HG02759 (cell line): ENCODE measurements at regions not wholly inside any gene's neighbourhood (a gene's known extent, or its start where the extent isn't known, plus 50 kb on each side); places are given as distances from the start of the nearest gene placed in this dataset.
"Not testable (repeated sequence)": the region's sequence is repeated elsewhere in the genome, so short reads cannot be mapped to it uniquely, and the experiment has no call there.

Experiments
- ATAC-seq: cut with Tn5 transposase; IDR thresholded peaks from one replicate; pipeline ENCODE4 v1.9.1; 2021; ENCODE audit warnings: mild to moderate bottlenecking, moderate library complexity; ENCODE audit not compliant: unreplicated experiment

DNA sequence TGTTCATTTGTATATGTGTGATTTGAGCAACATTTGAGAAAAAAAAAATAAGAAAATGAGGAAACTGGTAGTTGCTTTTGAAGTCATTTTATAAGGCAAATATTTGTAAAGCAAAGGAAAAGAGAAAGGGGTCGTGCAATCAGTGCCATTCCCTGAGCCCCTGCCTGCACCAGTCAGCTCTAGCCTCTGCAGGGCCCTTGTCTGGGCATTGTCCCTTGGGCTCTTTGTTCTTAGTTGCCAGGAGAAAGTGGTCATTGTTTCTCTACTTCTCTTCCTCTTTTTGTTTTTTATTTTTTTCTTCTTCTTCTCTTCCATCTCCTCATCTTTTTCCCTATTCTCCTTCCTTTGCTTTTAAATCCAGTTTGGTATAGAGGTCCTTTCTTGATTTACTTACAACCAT is 175.3 kb upstream of the CREB1 start:
- ATAC-seq, result no peak

GRCh38 chr2:207356567-207356966 is 173.2 kb upstream of the CREB1 start:
- no peak for ATAC-seq

GRCh38 chr2:207357216-207357615 is 172.5 kb upstream of the CREB1 start:
- no peak for ATAC-seq

GRCh38 chr2:207362716-207363115 is 167.0 kb upstream of the CREB1 start:
- no peak for ATAC-seq

- no peak for ATAC-seq
Measured at GRCh38 chr2:207363761-207364290, 165.9 kb upstream of the CREB1 start.

DNA sequence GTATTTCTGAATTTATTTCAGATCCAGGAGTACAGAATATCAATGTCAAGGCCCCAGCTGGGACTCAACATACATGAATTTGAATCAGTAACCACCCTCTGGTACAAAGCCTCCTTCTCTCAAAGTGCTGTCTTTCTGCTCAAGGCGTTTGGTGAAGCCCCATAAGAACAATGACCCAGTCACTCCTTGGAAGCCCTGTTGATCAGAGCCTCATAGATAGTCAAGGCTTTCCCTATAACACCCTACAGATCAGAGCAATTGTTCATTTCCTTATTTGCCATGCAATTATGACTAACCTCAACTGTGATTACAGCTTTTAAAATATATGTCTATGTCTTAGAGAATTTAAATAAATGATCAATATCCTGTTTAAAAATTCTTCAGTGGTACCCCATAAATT is 159.1 kb upstream of the CREB1 start:
- no peak for ATAC-seq

GRCh38 chr2:207371877-207372276 is 157.9 kb upstream of the CREB1 start:
- no peak for ATAC-seq

GRCh38 chr2:207372483-207372882 is 157.3 kb upstream of the CREB1 start:
- no peak for ATAC-seq

- ATAC-seq, result no peak
Measured at GRCh38 chr2:207375207-207375875, 154.4 kb upstream of the CREB1 start.

GRCh38 chr2:207378620-207379019 is 151.1 kb upstream of the CREB1 start:
- not testable (repeated sequence) for ATAC-seq

DNA sequence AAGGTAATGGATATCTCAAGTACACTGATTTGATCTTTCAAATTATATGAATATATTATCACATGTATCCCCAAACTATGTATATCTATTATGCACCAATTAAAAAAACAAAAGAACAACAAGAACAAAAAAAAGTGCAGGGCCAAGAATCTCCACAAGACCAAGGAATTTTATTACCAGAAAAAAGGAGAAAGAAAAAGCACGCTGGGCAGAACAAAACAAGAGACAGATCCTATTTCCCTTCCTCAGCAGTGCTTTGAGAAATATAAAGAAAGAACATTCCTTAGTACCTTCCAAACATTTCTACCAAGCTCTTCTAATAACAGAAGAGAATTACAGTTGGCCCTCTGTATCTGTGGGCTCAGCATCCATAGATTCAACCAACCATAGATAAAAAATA is 144.7 kb upstream of the CREB1 start:
- ATAC-seq, result no peak

- ATAC-seq, result no peak
Measured at GRCh38 chr2:207385903-207386302, 143.9 kb upstream of the CREB1 start.

GRCh38 chr2:207387001-207387571 is 142.7 kb upstream of the CREB1 start:
- no peak for ATAC-seq

GRCh38 chr2:207390302-207391095 is 139.3 kb upstream of the CREB1 start:
- ATAC-seq, result no peak

GRCh38 chr2:207394203-207394781 is 135.5 kb upstream of the CREB1 start:
- no peak for ATAC-seq

GRCh38 chr2:207394812-207395534 is 134.8 kb upstream of the CREB1 start:
- no peak for ATAC-seq

DNA sequence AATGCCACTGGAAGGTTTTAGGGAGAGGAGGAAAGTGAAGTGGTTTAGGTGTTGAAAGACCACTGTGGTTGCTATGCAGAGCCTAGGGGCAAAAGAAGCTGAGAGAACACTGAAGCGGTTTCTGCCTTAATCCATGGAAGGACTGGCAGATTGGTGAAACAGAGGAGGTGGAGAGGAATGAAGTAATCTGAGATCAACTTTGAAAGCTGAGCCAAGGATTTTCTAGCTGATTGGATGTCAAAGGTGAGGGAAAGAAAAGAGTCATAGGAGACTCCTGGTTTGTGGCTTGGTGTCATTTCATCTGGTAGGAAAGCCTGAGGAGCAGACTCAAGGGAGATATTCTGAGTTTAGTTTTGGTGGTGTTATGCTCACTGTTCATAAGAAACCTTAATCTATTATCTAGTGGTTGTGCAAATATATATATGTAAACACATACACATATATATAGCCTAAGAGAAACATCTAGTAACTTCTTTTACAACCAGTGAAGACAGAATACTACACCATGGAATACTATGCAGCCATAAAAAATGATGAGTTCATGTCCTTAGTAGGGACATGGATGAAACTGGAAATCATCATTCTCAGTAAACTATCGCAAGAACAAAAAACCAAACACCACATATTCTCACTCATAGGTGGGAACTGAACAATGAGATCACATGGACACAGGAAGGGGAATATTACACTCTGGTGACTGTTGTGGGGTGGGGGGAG is 134.1 kb upstream of the CREB1 start:
- no peak for ATAC-seq

DNA sequence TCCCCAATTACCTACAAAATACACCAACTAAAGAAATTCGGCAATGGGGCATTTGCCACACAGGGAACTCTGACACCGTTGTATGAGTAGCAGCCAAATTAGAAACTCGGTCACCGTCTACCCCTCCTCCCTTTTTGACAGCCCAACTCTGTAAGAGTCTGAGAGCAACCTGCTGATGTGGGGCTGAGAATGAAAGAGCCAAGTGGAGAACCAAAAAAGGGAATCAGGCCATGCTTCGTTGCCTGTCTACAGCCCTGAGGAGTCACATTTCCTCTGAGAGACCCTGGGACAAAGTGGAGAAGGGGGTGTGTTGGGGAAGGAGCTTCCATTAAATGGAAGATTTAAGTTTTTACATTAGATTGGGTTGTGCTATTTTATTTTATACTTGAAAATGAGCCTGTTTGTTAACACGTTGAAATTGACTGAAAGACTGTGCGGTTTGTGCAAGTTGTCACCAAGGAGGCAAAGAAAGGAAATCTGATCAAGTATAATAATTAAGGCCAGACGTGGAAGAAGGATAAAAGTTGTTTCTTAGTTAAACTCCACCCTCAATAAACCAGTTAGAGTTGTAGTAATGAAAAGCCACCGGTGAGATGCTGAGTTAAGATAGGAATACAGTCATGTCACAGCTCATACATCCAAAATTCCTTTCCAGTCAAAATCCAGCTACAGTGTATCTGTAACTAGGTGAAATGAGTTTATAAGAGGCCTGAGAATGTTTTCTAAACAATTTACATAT is 131.7 kb upstream of the CREB1 start:
- no peak for ATAC-seq

DNA sequence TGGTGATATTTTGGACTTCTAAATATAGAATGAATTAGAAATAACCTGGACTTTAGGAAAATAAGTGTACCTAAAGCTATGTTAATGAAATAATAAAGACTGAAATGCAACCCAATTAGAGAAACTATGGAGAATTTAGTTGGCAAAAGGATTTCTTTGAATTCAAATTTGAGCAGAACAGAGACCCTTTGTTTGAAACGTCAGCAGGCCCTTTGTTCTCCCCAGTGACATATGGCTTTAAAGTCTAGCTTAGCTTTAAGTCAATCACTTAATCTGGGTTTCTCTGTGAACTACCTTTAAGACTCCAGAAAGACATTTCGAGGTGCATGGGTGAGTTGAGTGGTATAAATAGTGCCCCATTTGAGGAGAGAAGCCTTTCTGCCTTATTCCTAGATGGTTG is 130.5 kb upstream of the CREB1 start:
- no peak for ATAC-seq

- no peak for ATAC-seq
Measured at GRCh38 chr2:207401338-207401737, 128.4 kb upstream of the CREB1 start.
